HCT116 (cell line): ENCODE measurements at regions not wholly inside any gene's neighbourhood (a gene's known extent, or its start where the extent isn't known, plus 50 kb on each side); places are given as distances from the start of the nearest gene placed in this dataset.

Source experiments
- ATAC-seq: fragments of 200-7000 bp; cut with Tn5 transposase; 2 replicates; pipeline ENCODE4 v1.9.1; 2020; ENCODE audit warnings: mild to moderate bottlenecking, moderate library complexity
- BruUV-seq: library from RNA; stranded (reverse); fragments of 400-500 nt; replicated peaks from 2 replicates; lab custom pipeline; 2021; lab: Mats Ljungman, UMichigan
- CTCF ChIA-PET: fragments of 300-600 bp; sonication (Branson Sonifier 250); formaldehyde crosslinking; loops from one replicate; lab custom pipeline; 2021; ENCODE audit warnings: antibody characterized with exemption; lab: Charles Lee
- POLR2A ChIA-PET: fragments of 300-600, 350-600 bp; sonication (Branson Sonifier 250); formaldehyde crosslinking; loops from one replicate; lab custom pipeline; 2021; ENCODE audit warnings: antibody characterized with exemption; lab: Charles Lee
- RAD21 ChIA-PET, 2 experiments: fragments of 300-600 bp; sonication (Branson Sonifier 250); formaldehyde crosslinking; loops; one replicate each; lab custom pipeline; 2023; ENCODE audit warnings: low total read pairs in 2 of 2; ENCODE audit not compliant: uncharacterized antibody in 2 of 2, unreplicated experiment in 2 of 2, low non-redundant PET in 1 of 2; lab: Charles Lee
- DNase-seq: peaks from one replicate; pipeline ENCODE4 v3.0.0-alpha.2; 2010; ENCODE audit warnings: low read depth, low spot score
- H2AFZ ChIP-seq: fragments of 200-600 bp; shearing (Covaris generic), sonication (generic); 2 replicates; pipeline ENCODE4 v1.6.1; 2017; ENCODE audit warnings: low read depth, mixed run types, mixed read lengths, antibody characterized with exemption, low read length; ENCODE audit not compliant: poor library complexity, severe bottlenecking
- H3K27ac ChIP-seq: 2 replicates; pipeline ENCODE4 v1.5.1; 2012; ENCODE audit warnings: low read depth, low read length
- H3K27me3 ChIP-seq: fragments of 200-600 bp; sonication (generic); 2 replicates; pipeline ENCODE4 v1.6.1; 2016; ENCODE audit warnings: mixed run types, low read length, mixed read lengths; ENCODE audit not compliant: insufficient read depth
- H3K36me3 ChIP-seq, 2 experiments: fragments of 200-500 bp in 1 of 2; fragments of 200-600 bp in 1 of 2; sonication (Bioruptor generic) in 1 of 2; sonication (generic) in 1 of 2; 2 replicates each; pipeline versions ENCODE4 v1.5.1 to v1.6.1; 2014 to 2016; ENCODE audit warnings: low read length in 2 of 2, inconsistent platforms in 1 of 2, mixed read lengths in 1 of 2, mixed run types in 1 of 2; ENCODE audit not compliant: insufficient read depth in 2 of 2, control insufficient read depth in 1 of 2
- H3K4me1 ChIP-seq, 2 experiments: fragments of 200-600 bp in 1 of 2; sonication (generic) in 1 of 2; 2 replicates each; pipeline versions ENCODE4 v1.5.1 to v1.6.1; 2012 to 2017; ENCODE audit warnings: low read length in 2 of 2, inconsistent platforms in 1 of 2, mild to moderate bottlenecking in 1 of 2, mixed read lengths in 1 of 2, mixed run types in 1 of 2, moderate library complexity in 1 of 2; ENCODE audit not compliant: insufficient read depth in 2 of 2, control insufficient read depth in 1 of 2
- H3K4me2 ChIP-seq: fragments of 200-600 bp; sonication (generic); 2 replicates; pipeline ENCODE4 v1.6.1; 2017; ENCODE audit warnings: mixed run types, low read length, mixed read lengths
- H3K4me3 ChIP-seq, 2 experiments: fragments of 200-600 bp in 1 of 2; sonication (generic) in 1 of 2; replicated peaks in 1 of 2; 2 replicates each; pipeline ENCODE4 v1.5.1; 2011 to 2016; ENCODE audit warnings: low read length in 2 of 2, control low read depth in 1 of 2, low read depth in 1 of 2, mild to moderate bottlenecking in 1 of 2, mixed read lengths in 1 of 2, mixed run types in 1 of 2
- H3K79me2 ChIP-seq: fragments of 200-600 bp; sonication (generic); 2 replicates; pipeline ENCODE4 v1.6.1; 2017; ENCODE audit warnings: mild to moderate bottlenecking, mixed run types, low read length, moderate library complexity, mixed read lengths; ENCODE audit not compliant: insufficient read depth
- H3K9ac ChIP-seq: fragments of 200-600 bp; sonication (generic); 2 replicates; pipeline ENCODE4 v1.6.1; 2016; ENCODE audit warnings: low read length, mixed read lengths
- H3K9me2 ChIP-seq: fragments of 200-600 bp; sonication (generic), shearing (Covaris generic); 2 replicates; pipeline ENCODE4 v1.6.1; 2017; ENCODE audit warnings: mixed run types, mild to moderate bottlenecking, moderate library complexity; ENCODE audit not compliant: insufficient read depth
- H3K9me3 ChIP-seq, 2 experiments: fragments of 200-500 bp in 1 of 2; fragments of 200-600 bp in 1 of 2; sonication (Bioruptor generic) in 1 of 2; sonication (generic) in 1 of 2; 2 replicates each; pipeline ENCODE4 v1.6.1; 2014 to 2017; ENCODE audit warnings: low read length in 2 of 2, mixed read lengths in 2 of 2, inconsistent platforms in 1 of 2, low read depth in 1 of 2, mild to moderate bottlenecking in 1 of 2, mixed run types in 1 of 2, moderate library complexity in 1 of 2; ENCODE audit not compliant: control insufficient read depth in 1 of 2, insufficient read depth in 1 of 2
- H4K20me1 ChIP-seq: fragments of 200-600 bp; sonication (generic), shearing (Covaris generic); 2 replicates; pipeline ENCODE4 v1.6.1; 2017; ENCODE audit warnings: mixed run types, mild to moderate bottlenecking, moderate library complexity; ENCODE audit not compliant: insufficient read depth
- CBX3 ChIP-seq: IDR thresholded peaks from 2 replicates; pipeline ENCODE4 v1.6.1; 2012; ENCODE audit warnings: low read depth
- EGR1 ChIP-seq: IDR thresholded peaks from 2 replicates; pipeline ENCODE4 v1.6.1; 2012; ENCODE audit warnings: low read depth
- EZH2 ChIP-seq: fragments of 200-600 bp; sonication (generic); IDR thresholded peaks from 2 replicates; pipeline ENCODE4 v1.6.1; 2017; ENCODE audit warnings: antibody characterized with exemption, mixed run types
- FOSL1 ChIP-seq: IDR thresholded peaks from 2 replicates; pipeline ENCODE4 v1.6.1; 2012; ENCODE audit warnings: low read depth
- JUND ChIP-seq: IDR thresholded peaks from 2 replicates; pipeline ENCODE4 v1.6.1; 2012
- POLR2A ChIP-seq: IDR thresholded peaks from 2 replicates; pipeline ENCODE4 v1.7.0; 2011; ENCODE audit warnings: borderline replicate concordance; ENCODE audit not compliant: insufficient read depth, insufficient read length; ENCODE audit errors: extremely low read depth
- POLR2AphosphoS5 ChIP-seq: IDR thresholded peaks from 2 replicates; pipeline ENCODE4 v1.6.1; 2011; ENCODE audit warnings: mild to moderate bottlenecking, low read depth, low read length, moderate library complexity
- RAD21 ChIP-seq: IDR thresholded peaks from 2 replicates; pipeline ENCODE4 v1.6.1; 2012; ENCODE audit warnings: low read depth, mild to moderate bottlenecking
- SIN3A ChIP-seq: IDR thresholded peaks from 2 replicates; pipeline ENCODE4 v1.6.1; 2012; ENCODE audit warnings: low read depth
- SRF ChIP-seq: IDR thresholded peaks from 2 replicates; pipeline ENCODE4 v1.6.1; 2012; ENCODE audit warnings: low read depth
- ZNF274 ChIP-seq: fragments of 200-500 bp; sonication (Bioruptor generic); IDR thresholded peaks from 2 replicates; pipeline ENCODE4 v1.6.1; 2014; ENCODE audit warnings: mild to moderate bottlenecking, low read depth, low read length, inconsistent platforms
- intact Hi-C: fragments of 100-400 bp; cut with micrococcal nuclease; formaldehyde crosslinking; loops from 2 replicates; pipeline ENCODE4 v1.10.0; 2022
- TF ChIP-seq, protein P1 (sequence below): IDR thresholded peaks from 2 replicates; pipeline ENCODE4 v1.6.1; 2011; ENCODE audit warnings: mild to moderate bottlenecking, low read length, moderate library complexity; ENCODE audit not compliant: insufficient replicate concordance; ENCODE audit errors: extremely low read depth
- TF ChIP-seq, protein P2 (sequence below), 3 experiments: fragments of 200-600 bp in 1 of 3; sonication (generic) in 1 of 3; IDR thresholded peaks in 2 of 3; conservative IDR thresholded peaks in 1 of 3; 2 replicates each; pipeline ENCODE4 v1.5.1; 2012 to 2017; ENCODE audit warnings: low read depth in 2 of 3, low read length in 2 of 3, antibody characterized with exemption in 1 of 3, borderline replicate concordance in 1 of 3, control low read depth in 1 of 3, mild to moderate bottlenecking in 1 of 3, mixed read lengths in 1 of 3, mixed run types in 1 of 3, moderate library complexity in 1 of 3; ENCODE audit not compliant: insufficient read depth in 1 of 3

DNA sequence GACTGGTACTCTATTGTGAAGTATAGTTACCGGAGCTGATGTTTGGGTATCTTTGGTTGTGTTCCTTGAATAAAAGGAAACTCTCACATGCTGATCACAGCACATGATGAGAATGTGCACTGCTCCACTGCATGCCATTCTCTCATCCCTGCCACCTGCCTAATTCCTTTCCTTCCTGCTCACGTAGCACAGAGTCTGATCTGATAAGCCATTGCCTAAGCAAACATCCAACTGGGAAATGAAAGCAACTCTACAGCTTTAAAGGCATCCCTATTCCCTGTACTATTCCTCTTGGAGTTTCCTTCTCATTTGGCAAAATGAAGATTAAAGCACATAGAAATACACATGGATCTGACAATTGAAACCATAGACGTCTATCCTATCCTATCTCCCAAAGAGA is 359.8 kb downstream of the C3orf38 start:
- H4K20me1 ChIP-seq, result no peaks in the 10 kb centered on the region
- H3K9me2 ChIP-seq, result no peaks in the 10 kb centered on the region
- peaks cover 0 to 15% of the 10 kb centered on the region in 2 experiments; a peak in 2 of 4 replicates for H3K9me3 ChIP-seq
- H2AFZ ChIP-seq, result no peak overlapping the region
- H3K79me2 ChIP-seq, result no peaks in the 10 kb centered on the region
- no peak for ATAC-seq
- RAD21 ChIA-PET, result no interaction called here
- intact Hi-C loops, result no loop called here
- no peak for DNase-seq
- H3K27ac ChIP-seq, result no peak overlapping the region
- no peaks in the 10 kb centered on the region for H3K4me1 ChIP-seq
- CTCF ChIA-PET, result no interaction called here
- POLR2A ChIA-PET, result no interaction called here
- no peak overlapping the region for H3K4me2 ChIP-seq
- H3K9ac ChIP-seq, result no peak overlapping the region
- no peak overlapping the region for H3K4me3 ChIP-seq
- H3K36me3 ChIP-seq, result no peaks in the 10 kb centered on the region
- TF ChIP-seq SIN3A, result no peak
- no peak for TF ChIP-seq POLR2AphosphoS5
- TF ChIP-seq RAD21, result no peak
- no peak for TF ChIP-seq SRF
- no peak for TF ChIP-seq EZH2
- no peak for TF ChIP-seq FOSL1
- no peak for TF ChIP-seq CBX3
- TF ChIP-seq EGR1, result no peak
- no peaks in the 10 kb centered on the region for H3K27me3 ChIP-seq
- BruUV-seq, result no TSS peak

DNA sequence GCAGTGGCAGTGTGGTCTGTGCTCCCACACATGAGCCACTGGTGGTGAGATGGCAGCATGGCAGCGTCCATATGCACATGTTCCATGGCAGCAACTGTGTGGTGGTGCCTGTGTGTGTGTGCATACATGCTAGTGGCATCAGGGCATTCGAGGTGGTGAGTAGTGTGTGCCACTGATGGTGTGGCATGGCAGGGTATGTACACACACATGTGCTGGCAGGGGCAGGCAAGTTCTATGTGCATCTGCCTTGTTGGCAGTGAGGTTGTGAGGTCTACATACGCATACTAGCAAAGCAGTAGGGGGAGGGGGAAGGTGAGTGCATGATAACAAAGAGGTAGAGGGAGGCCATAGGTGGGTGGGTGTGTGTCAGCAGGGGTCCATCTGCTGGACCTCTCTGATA is 378.7 kb downstream of the C3orf38 start:
- H3K27ac ChIP-seq, result no peak overlapping the region
- BruUV-seq, result no TSS peak
- H3K79me2 ChIP-seq, result no peaks in the 10 kb centered on the region
- H4K20me1 ChIP-seq, result no peaks in the 10 kb centered on the region
- RAD21 ChIA-PET, result no interaction called here
- TF ChIP-seq JUND (no peak), CBX3 (no peak), ZNF274 (no peak), POLR2A (no peak), EZH2 (no peak)
- TF ChIP-seq, protein P1, sequence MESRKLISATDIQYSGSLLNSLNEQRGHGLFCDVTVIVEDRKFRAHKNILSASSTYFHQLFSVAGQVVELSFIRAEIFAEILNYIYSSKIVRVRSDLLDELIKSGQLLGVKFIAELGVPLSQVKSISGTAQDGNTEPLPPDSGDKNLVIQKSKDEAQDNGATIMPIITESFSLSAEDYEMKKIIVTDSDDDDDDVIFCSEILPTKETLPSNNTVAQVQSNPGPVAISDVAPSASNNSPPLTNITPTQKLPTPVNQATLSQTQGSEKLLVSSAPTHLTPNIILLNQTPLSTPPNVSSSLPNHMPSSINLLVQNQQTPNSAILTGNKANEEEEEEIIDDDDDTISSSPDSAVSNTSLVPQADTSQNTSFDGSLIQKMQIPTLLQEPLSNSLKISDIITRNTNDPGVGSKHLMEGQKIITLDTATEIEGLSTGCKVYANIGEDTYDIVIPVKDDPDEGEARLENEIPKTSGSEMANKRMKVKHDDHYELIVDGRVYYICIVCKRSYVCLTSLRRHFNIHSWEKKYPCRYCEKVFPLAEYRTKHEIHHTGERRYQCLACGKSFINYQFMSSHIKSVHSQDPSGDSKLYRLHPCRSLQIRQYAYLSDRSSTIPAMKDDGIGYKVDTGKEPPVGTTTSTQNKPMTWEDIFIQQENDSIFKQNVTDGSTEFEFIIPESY, result no peak
- TF ChIP-seq, protein P2, sequence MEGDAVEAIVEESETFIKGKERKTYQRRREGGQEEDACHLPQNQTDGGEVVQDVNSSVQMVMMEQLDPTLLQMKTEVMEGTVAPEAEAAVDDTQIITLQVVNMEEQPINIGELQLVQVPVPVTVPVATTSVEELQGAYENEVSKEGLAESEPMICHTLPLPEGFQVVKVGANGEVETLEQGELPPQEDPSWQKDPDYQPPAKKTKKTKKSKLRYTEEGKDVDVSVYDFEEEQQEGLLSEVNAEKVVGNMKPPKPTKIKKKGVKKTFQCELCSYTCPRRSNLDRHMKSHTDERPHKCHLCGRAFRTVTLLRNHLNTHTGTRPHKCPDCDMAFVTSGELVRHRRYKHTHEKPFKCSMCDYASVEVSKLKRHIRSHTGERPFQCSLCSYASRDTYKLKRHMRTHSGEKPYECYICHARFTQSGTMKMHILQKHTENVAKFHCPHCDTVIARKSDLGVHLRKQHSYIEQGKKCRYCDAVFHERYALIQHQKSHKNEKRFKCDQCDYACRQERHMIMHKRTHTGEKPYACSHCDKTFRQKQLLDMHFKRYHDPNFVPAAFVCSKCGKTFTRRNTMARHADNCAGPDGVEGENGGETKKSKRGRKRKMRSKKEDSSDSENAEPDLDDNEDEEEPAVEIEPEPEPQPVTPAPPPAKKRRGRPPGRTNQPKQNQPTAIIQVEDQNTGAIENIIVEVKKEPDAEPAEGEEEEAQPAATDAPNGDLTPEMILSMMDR (IDR thresholded peaks at IDR 0.05 in 2 of 3, conservative IDR thresholded peaks at IDR 0.05 in 1 of 3; ENCODE audit: borderline replicate concordance in 1 of 3, insufficient read depth in 1 of 3, low read depth in 2 of 3, low read length in 2 of 3), result no peak
- TF ChIP-seq, all 23 proteins: peak for 0
- POLR2A ChIA-PET, result no interaction called here
- H3K9me3 ChIP-seq, result peaks cover 4 to 17% of the 10 kb centered on the region in 2 experiments; a peak in 2 of 4 replicates
- intact Hi-C loops, result no loop called here
- no peak overlapping the region for H3K4me2 ChIP-seq
- no peak overlapping the region for H3K4me3 ChIP-seq
- CTCF ChIA-PET, result no interaction called here
- H3K36me3 ChIP-seq, result no peaks in the 10 kb centered on the region
- H2AFZ ChIP-seq, result no peak overlapping the region
- H3K9ac ChIP-seq, result no peak overlapping the region
- no peaks in the 10 kb centered on the region for H3K4me1 ChIP-seq
- H3K9me2 ChIP-seq, result no peaks in the 10 kb centered on the region
- DNase-seq, result no peak
- H3K27me3 ChIP-seq, result no peaks in the 10 kb centered on the region
- no peak for ATAC-seq
